Lung (tissue), 11 donors: ENCODE measurements at regions not wholly inside any gene's neighbourhood (a gene's known extent, or its start where the extent isn't known, plus 50 kb on each side); places are given as distances from the start of the nearest gene placed in this dataset.

ENCODE experiments used
- ATAC-seq: fragments of 200-7000 bp; cut with Tn5 transposase; one replicate; pipeline ENCODE4 v1.9.1; 2020; ENCODE audit warnings: moderate number of reproducible peaks; ENCODE audit not compliant: insufficient read depth, low FRiP score
- DNase-seq, 3 donors: peaks; one replicate each; pipeline ENCODE4 v3.0.0-alpha.2; 2013 to 2017
- H3K27ac ChIP-seq, 2 donors: one replicate each; pipeline ENCODE4 v1.5.1; 2013; ENCODE audit warnings: mild to moderate bottlenecking in 2 of 2, moderate library complexity in 2 of 2, control low read depth in 1 of 2, inconsistent platforms in 1 of 2, low read depth in 1 of 2, low read length in 1 of 2
- H3K27me3 ChIP-seq, 3 donors: one replicate each; pipeline ENCODE4 v1.5.1; 2013; ENCODE audit warnings: low read length in 2 of 3; ENCODE audit not compliant: control insufficient read depth in 3 of 3, insufficient read depth in 3 of 3
- H3K36me3 ChIP-seq, 4 donors: one replicate each; pipeline ENCODE4 v1.5.1; 2013; ENCODE audit warnings: low read length in 4 of 4, mild to moderate bottlenecking in 1 of 4, moderate library complexity in 1 of 4; ENCODE audit not compliant: control insufficient read depth in 4 of 4, insufficient read depth in 4 of 4
- H3K4me1 ChIP-seq, 5 donors: one replicate each; pipeline ENCODE4 v1.5.1; 2013; ENCODE audit warnings: low read length in 5 of 5, mild to moderate bottlenecking in 2 of 5, moderate library complexity in 1 of 5; ENCODE audit not compliant: control insufficient read depth in 5 of 5, insufficient read depth in 5 of 5
- H3K4me3 ChIP-seq: one replicate; pipeline ENCODE4 v1.5.1; 2013; ENCODE audit warnings: mild to moderate bottlenecking, control low read depth, moderate library complexity
- H3K9ac ChIP-seq, 2 donors: one replicate each; pipeline ENCODE4 v1.5.1; 2013; ENCODE audit warnings: low read length in 2 of 2, control low read depth in 1 of 2; ENCODE audit not compliant: insufficient read depth in 1 of 2
- H3K9me3 ChIP-seq, 4 donors: one replicate each; pipeline ENCODE4 v1.5.1; 2013; ENCODE audit warnings: low read length in 3 of 4, mild to moderate bottlenecking in 1 of 4, moderate library complexity in 1 of 4; ENCODE audit not compliant: control insufficient read depth in 4 of 4, insufficient read depth in 3 of 4
- CTCF ChIP-seq: IDR thresholded peaks from 2 replicates; pipeline ENCODE4 v1.5.1; 2012; ENCODE audit warnings: mild to moderate bottlenecking; ENCODE audit errors: control extremely low read depth, extremely low read depth
- WGBS, 2 donors: extraction: QIAGEN DNeasy Blood & Tissue Kit; methylation state at CpG; one replicate each; pipeline ENCODE4 v1.1.7; 2013; 5-methylcytosine and 5-hydroxymethylcytosine counted together
- donor health status: control.
- donor health status: control.
- donor health status: Bipolar disorder and iron deficiency.
- donor health status: healthy.
- donor health status: DM: yes; HTN: yes; CAD: no.

GRCh38 chr15:49706805-49707204 is 86.0 kb downstream of the DTWD1 start:
- H3K27ac ChIP-seq: no peak overlapping the region
- no peak overlapping the region for H3K4me3 ChIP-seq
- no peak for TF ChIP-seq CTCF
- H3K36me3 ChIP-seq: no peaks in the 10 kb centered on the region
- DNase-seq (no peak), ATAC-seq (no peak)
- H3K9ac ChIP-seq: no peak overlapping the region
- H3K4me1 ChIP-seq: no peaks in the 10 kb centered on the region
- 15 to 25% methylated on average over 3 of the region's 3 CpGs for WGBS, 2 donors
- H3K27me3 ChIP-seq: no peaks in the 10 kb centered on the region
- H3K9me3 ChIP-seq: peaks cover 0 to 7% (median 4%) of the 10 kb centered on the region in 4 donors

- DNase-seq (no peak), ATAC-seq (no peak)
- no peaks in the 10 kb centered on the region for H3K27me3 ChIP-seq
- no peak overlapping the region for H3K9ac ChIP-seq
- H3K4me1 ChIP-seq: no peaks in the 10 kb centered on the region
- WGBS, 2 donors: 86 to 90% methylated on average over 1 of the region's 1 CpG
- peaks cover 0 to 7% (median 4%) of the 10 kb centered on the region in 4 donors for H3K9me3 ChIP-seq
- TF ChIP-seq CTCF: no peak
- no peak overlapping the region for H3K4me3 ChIP-seq
- H3K27ac ChIP-seq: no peak overlapping the region
- H3K36me3 ChIP-seq: no peaks in the 10 kb centered on the region
Observed at GRCh38 chr15:49707598-49707997, 86.8 kb downstream of the DTWD1 start.

- DNase-seq (no peak), ATAC-seq (no peak)
- Histone ChIP-seq H3K9ac (no peak overlapping the region), H3K4me3 (no peak overlapping the region), H3K36me3 (no peaks in the 10 kb centered on the region), H3K27me3 (no peaks in the 10 kb centered on the region), H3K4me1 (no peaks in the 10 kb centered on the region), H3K9me3 (peaks cover 0 to 7% (median 4%) of the 10 kb centered on the region in 4 donors), H3K27ac (no peak overlapping the region)
- TF ChIP-seq CTCF: no peak
- 91 to 100% methylated on average over 1 of the region's 1 CpG for WGBS, 2 donors
Observed at GRCh38 chr15:49709646-49710214, 88.9 kb downstream of the DTWD1 start.

- Histone ChIP-seq H3K9ac (no peak overlapping the region), H3K27me3 (no peaks in the 10 kb centered on the region), H3K9me3 (peaks cover 0 to 7% (median 4%) of the 10 kb centered on the region in 4 donors), H3K4me3 (no peak overlapping the region), H3K27ac (no peak overlapping the region), H3K4me1 (no peaks in the 10 kb centered on the region), H3K36me3 (no peaks in the 10 kb centered on the region)
- WGBS, 2 donors: 81 to 87% methylated on average over 3 of the region's 3 CpGs
- no peak for TF ChIP-seq CTCF
- DNase-seq: no peak
- no peak for ATAC-seq
Observed at GRCh38 chr15:49712162-49712561, 91.3 kb downstream of the DTWD1 start.
